ENCODE measurements at regions not wholly inside any gene's neighbourhood (a gene's known extent, or its start where the extent isn't known, plus 50 kb on each side); places are given as distances from the start of the nearest gene placed in this dataset.

DNA sequence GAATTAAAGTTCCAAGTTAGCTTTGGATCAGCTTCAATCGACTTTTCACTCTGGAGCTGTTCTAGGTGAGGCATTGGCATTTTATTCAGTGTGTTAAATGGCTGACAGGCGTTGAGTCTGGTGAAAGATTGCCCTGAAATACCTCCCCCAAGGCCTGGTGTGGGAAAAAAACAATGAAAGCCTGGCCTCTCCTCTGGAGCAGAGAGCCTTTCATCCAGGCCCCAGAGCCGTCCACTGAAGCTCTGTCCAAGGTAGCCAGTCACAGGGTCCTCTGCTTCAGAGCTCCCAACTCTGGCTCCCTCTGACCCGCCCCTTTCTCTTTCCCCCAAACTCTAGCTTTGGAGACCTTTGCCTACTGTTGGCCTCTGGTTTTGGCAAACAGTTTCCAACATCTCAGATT, 123.6 kb upstream of the CRHR1 start:
- no peak for TF ChIP-seq EZH2phosphoT487 (IDR thresholded peaks at IDR 0.05; ENCODE audit: low read depth, severe bottlenecking, unreplicated experiment)
- TF ChIP-seq, protein P1, sequence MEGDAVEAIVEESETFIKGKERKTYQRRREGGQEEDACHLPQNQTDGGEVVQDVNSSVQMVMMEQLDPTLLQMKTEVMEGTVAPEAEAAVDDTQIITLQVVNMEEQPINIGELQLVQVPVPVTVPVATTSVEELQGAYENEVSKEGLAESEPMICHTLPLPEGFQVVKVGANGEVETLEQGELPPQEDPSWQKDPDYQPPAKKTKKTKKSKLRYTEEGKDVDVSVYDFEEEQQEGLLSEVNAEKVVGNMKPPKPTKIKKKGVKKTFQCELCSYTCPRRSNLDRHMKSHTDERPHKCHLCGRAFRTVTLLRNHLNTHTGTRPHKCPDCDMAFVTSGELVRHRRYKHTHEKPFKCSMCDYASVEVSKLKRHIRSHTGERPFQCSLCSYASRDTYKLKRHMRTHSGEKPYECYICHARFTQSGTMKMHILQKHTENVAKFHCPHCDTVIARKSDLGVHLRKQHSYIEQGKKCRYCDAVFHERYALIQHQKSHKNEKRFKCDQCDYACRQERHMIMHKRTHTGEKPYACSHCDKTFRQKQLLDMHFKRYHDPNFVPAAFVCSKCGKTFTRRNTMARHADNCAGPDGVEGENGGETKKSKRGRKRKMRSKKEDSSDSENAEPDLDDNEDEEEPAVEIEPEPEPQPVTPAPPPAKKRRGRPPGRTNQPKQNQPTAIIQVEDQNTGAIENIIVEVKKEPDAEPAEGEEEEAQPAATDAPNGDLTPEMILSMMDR (IDR thresholded peaks at IDR 0.05; ENCODE audit: poor library complexity) = no peak
